GM23338 (cell line): ENCODE measurements at regions not wholly inside any gene's neighbourhood (a gene's known extent, or its start where the extent isn't known, plus 50 kb on each side); places are given as distances from the start of the nearest gene placed in this dataset.

Source experiments
- ATAC-seq: fragments of 200-7000 bp; cut with Tn5 transposase; 3 replicates; pipeline ENCODE4 v1.9.1; 2020
- DNase-seq: peaks from one replicate; pipeline ENCODE4 v3.0.0-alpha.2; 2015; ENCODE audit warnings: low spot score
- H2AFZ ChIP-seq: fragments of 200-600 bp; sonication (generic); 2 replicates; pipeline ENCODE4 v1.8.0; 2016; ENCODE audit warnings: antibody characterized with exemption, mild to moderate bottlenecking, moderate library complexity
- H3F3A ChIP-seq: fragments of 200-600 bp; sonication (generic); replicated peaks from 2 replicates; pipeline ENCODE4 v1.8.0; 2017; ENCODE audit warnings: antibody characterized with exemption, mixed run types, low read depth
- H3K27ac ChIP-seq: fragments of 200-600 bp; sonication (generic); 2 replicates; pipeline ENCODE4 v1.6.1; 2016; ENCODE audit warnings: low read depth
- H3K27me3 ChIP-seq: fragments of 200-600 bp; sonication (generic); 2 replicates; pipeline ENCODE4 v1.8.0; 2016; ENCODE audit warnings: mild to moderate bottlenecking, mixed run types, moderate library complexity; ENCODE audit not compliant: insufficient read depth
- H3K36me3 ChIP-seq: fragments of 200-600 bp; sonication (generic); 2 replicates; pipeline ENCODE4 v1.8.0; 2016; ENCODE audit warnings: mild to moderate bottlenecking; ENCODE audit not compliant: insufficient read depth
- H3K4me1 ChIP-seq: fragments of 200-600 bp; sonication (generic); 2 replicates; pipeline ENCODE4 v1.8.0; 2016; ENCODE audit warnings: mild to moderate bottlenecking, moderate library complexity; ENCODE audit not compliant: insufficient read depth
- H3K4me2 ChIP-seq: fragments of 200-600 bp; sonication (generic); 2 replicates; pipeline ENCODE4 v1.7.1; 2017; ENCODE audit warnings: mixed run types
- H3K4me3 ChIP-seq: fragments of 200-600 bp; sonication (generic); 2 replicates; pipeline ENCODE4 v1.6.1; 2016; ENCODE audit warnings: mixed run types
- H3K79me2 ChIP-seq: fragments of 200-600 bp; sonication (generic); replicated peaks from 2 replicates; pipeline ENCODE4 v1.8.0; 2017; ENCODE audit warnings: mild to moderate bottlenecking; ENCODE audit not compliant: insufficient read depth
- H3K9me2 ChIP-seq: fragments of 200-600 bp; sonication (generic); 2 replicates; pipeline ENCODE4 v1.8.0; 2017; ENCODE audit not compliant: insufficient read depth
- H4K20me1 ChIP-seq: fragments of 200-600 bp; sonication (generic); replicated peaks from 2 replicates; pipeline ENCODE4 v1.8.0; 2017; ENCODE audit warnings: mild to moderate bottlenecking; ENCODE audit not compliant: insufficient read depth
- H3K27ac Mint-ChIP-seq: 2 replicates; pipeline ENCODE4 v1.8.0; 2020; ENCODE audit warnings: inconsistent platforms, mild to moderate bottlenecking, moderate library complexity, mixed read lengths
- H3K27me3 Mint-ChIP-seq: 3 replicates; pipeline ENCODE4 v1.8.0; 2022; ENCODE audit warnings: low read depth, mild to moderate bottlenecking, moderate library complexity, mixed read lengths, inconsistent platforms; ENCODE audit not compliant: insufficient read depth, poor library complexity
- H3K36me3 Mint-ChIP-seq: 3 replicates; pipeline ENCODE4 v1.8.0; 2021; ENCODE audit warnings: low read depth, mild to moderate bottlenecking, inconsistent platforms, moderate library complexity, mixed read lengths
- H3K4me1 Mint-ChIP-seq: 3 replicates; pipeline ENCODE4 v1.8.0; 2020; ENCODE audit warnings: mild to moderate bottlenecking, inconsistent platforms, mixed read lengths
- H3K4me3 Mint-ChIP-seq: 3 replicates; pipeline ENCODE4 v1.8.0; 2021; ENCODE audit warnings: moderate library complexity, mild to moderate bottlenecking, inconsistent platforms, mixed read lengths
- H3K9me3 Mint-ChIP-seq: 3 replicates; pipeline ENCODE4 v1.8.0; 2020; ENCODE audit warnings: moderate library complexity, mild to moderate bottlenecking, inconsistent platforms, mixed read lengths
- CREB1 ChIP-seq: fragments of 250-450 bp; sonication (Bioruptor Pico); IDR thresholded peaks from 2 replicates; pipeline ENCODE4 v1.5.0; 2020; ENCODE audit warnings: low read depth, mild to moderate bottlenecking, moderate library complexity
- EZH2 ChIP-seq: fragments of 200-600 bp; sonication (generic); IDR thresholded peaks from one replicate; pipeline ENCODE4 v1.8.0; 2017; ENCODE audit warnings: antibody characterized with exemption, mild to moderate bottlenecking, low read depth; ENCODE audit not compliant: unreplicated experiment
- EZH2phosphoT487 ChIP-seq: fragments of 200-600 bp; sonication (generic); IDR thresholded peaks from one replicate; pipeline ENCODE4 v1.8.1; 2018; ENCODE audit warnings: antibody characterized with exemption; ENCODE audit not compliant: unreplicated experiment
- JUNB ChIP-seq: IDR thresholded peaks from one replicate; pipeline ENCODE4 v1.6.1; 2016; ENCODE audit warnings: antibody characterized with exemption; ENCODE audit not compliant: unreplicated experiment
- NANOG ChIP-seq: IDR thresholded peaks from 2 replicates; pipeline ENCODE4 v1.6.1; 2016; ENCODE audit warnings: antibody characterized with exemption, borderline replicate concordance
- POLR2AphosphoS5 ChIP-seq: IDR thresholded peaks from 2 replicates; pipeline ENCODE4 v1.6.1; 2016; ENCODE audit warnings: antibody characterized with exemption, low read depth
- STAT1 ChIP-seq: IDR thresholded peaks from one replicate; pipeline ENCODE4 v1.6.1; 2016; ENCODE audit warnings: antibody characterized with exemption; ENCODE audit not compliant: unreplicated experiment
- ZNF114 ChIP-seq: fragments of 250-450 bp; sonication (Bioruptor Pico); IDR thresholded peaks from 2 replicates; pipeline ENCODE4 v1.5.0; 2020; ENCODE audit warnings: mild to moderate bottlenecking, moderate library complexity
- ZNF331 ChIP-seq: fragments of 250-450 bp; sonication (Bioruptor Pico); IDR thresholded peaks from 2 replicates; pipeline ENCODE4 v1.5.0; 2020; ENCODE audit warnings: low read depth, mild to moderate bottlenecking, moderate library complexity
- TF ChIP-seq, protein P1 (sequence below): IDR thresholded peaks from 2 replicates; pipeline ENCODE4 v1.6.1; 2016; ENCODE audit warnings: antibody characterized with exemption
- TF ChIP-seq, protein P2 (sequence below): fragments of 250-450 bp; sonication (Bioruptor Pico); IDR thresholded peaks from 2 replicates; pipeline ENCODE4 v1.5.0; 2020; ENCODE audit warnings: mild to moderate bottlenecking, moderate library complexity
- TF ChIP-seq, protein P3 (sequence below), 2 experiments: fragments of 200-600 bp in 1 of 2; sonication (generic) in 1 of 2; conservative IDR thresholded peaks; 2 replicates each; pipeline versions ENCODE4 v1.5.1 to v1.6.1; 2016 to 2017; ENCODE audit warnings: antibody characterized with exemption in 2 of 2, low read depth in 2 of 2, mild to moderate bottlenecking in 2 of 2, moderate library complexity in 1 of 2
- TF ChIP-seq, protein P4 (sequence below): IDR thresholded peaks from one replicate; pipeline ENCODE4 v1.6.1; 2018; ENCODE audit warnings: antibody characterized with exemption; ENCODE audit not compliant: unreplicated experiment

DNA sequence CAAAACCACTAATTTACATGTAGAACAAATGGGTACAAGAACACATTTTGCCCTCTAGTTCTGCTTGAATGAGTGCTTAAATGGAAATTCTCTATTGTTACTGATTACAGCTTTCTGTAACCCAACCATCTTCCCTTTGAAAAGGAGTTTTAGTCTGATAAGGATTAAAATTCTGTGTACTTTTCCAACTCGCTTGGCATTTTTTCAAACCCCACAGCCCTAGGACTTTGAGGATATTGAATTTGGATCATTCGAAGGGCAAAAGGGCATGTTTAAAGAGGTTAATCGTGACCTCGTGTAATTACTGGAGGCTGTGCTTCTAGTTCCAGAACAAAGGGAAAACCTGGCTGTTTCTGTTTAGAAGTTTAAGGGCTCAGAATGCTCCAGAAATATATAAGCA, 432.3 kb downstream of the PID1 start:
- no peaks in the 10 kb centered on the region for H3K27me3 Mint-ChIP-seq
- no peaks in the 10 kb centered on the region for H3K36me3 Mint-ChIP-seq
- ATAC-seq, result no peak
- no peaks in the 10 kb centered on the region for H3K9me2 ChIP-seq
- H3K27me3 ChIP-seq, result no peaks in the 10 kb centered on the region
- H3K79me2 ChIP-seq, result no peaks in the 10 kb centered on the region
- peaks cover 5% of the 10 kb centered on the region; the same call in 1 of the 2 replicates for H3K4me1 ChIP-seq
- H4K20me1 ChIP-seq, result no peaks in the 10 kb centered on the region
- H3K36me3 ChIP-seq, result no peaks in the 10 kb centered on the region
- H3K27ac ChIP-seq, result no peak overlapping the region
- H2AFZ ChIP-seq, result no peak overlapping the region
- DNase-seq, result no peak
- no peak overlapping the region for H3K4me3 ChIP-seq
- no peak overlapping the region for H3K27ac Mint-ChIP-seq
- H3K4me2 ChIP-seq, result no peak overlapping the region
- H3F3A ChIP-seq, result no peaks in the 10 kb centered on the region
- H3K4me1 Mint-ChIP-seq, result peaks cover 2% of the 10 kb centered on the region; the same call in 1 of the 3 replicates
- no peaks in the 10 kb centered on the region for H3K9me3 Mint-ChIP-seq
- no peak overlapping the region for H3K4me3 Mint-ChIP-seq
- TF ChIP-seq, protein P1, sequence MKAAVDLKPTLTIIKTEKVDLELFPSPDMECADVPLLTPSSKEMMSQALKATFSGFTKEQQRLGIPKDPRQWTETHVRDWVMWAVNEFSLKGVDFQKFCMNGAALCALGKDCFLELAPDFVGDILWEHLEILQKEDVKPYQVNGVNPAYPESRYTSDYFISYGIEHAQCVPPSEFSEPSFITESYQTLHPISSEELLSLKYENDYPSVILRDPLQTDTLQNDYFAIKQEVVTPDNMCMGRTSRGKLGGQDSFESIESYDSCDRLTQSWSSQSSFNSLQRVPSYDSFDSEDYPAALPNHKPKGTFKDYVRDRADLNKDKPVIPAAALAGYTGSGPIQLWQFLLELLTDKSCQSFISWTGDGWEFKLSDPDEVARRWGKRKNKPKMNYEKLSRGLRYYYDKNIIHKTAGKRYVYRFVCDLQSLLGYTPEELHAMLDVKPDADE, result no peak
- no peak for TF ChIP-seq ZNF331
- TF ChIP-seq, protein P2, sequence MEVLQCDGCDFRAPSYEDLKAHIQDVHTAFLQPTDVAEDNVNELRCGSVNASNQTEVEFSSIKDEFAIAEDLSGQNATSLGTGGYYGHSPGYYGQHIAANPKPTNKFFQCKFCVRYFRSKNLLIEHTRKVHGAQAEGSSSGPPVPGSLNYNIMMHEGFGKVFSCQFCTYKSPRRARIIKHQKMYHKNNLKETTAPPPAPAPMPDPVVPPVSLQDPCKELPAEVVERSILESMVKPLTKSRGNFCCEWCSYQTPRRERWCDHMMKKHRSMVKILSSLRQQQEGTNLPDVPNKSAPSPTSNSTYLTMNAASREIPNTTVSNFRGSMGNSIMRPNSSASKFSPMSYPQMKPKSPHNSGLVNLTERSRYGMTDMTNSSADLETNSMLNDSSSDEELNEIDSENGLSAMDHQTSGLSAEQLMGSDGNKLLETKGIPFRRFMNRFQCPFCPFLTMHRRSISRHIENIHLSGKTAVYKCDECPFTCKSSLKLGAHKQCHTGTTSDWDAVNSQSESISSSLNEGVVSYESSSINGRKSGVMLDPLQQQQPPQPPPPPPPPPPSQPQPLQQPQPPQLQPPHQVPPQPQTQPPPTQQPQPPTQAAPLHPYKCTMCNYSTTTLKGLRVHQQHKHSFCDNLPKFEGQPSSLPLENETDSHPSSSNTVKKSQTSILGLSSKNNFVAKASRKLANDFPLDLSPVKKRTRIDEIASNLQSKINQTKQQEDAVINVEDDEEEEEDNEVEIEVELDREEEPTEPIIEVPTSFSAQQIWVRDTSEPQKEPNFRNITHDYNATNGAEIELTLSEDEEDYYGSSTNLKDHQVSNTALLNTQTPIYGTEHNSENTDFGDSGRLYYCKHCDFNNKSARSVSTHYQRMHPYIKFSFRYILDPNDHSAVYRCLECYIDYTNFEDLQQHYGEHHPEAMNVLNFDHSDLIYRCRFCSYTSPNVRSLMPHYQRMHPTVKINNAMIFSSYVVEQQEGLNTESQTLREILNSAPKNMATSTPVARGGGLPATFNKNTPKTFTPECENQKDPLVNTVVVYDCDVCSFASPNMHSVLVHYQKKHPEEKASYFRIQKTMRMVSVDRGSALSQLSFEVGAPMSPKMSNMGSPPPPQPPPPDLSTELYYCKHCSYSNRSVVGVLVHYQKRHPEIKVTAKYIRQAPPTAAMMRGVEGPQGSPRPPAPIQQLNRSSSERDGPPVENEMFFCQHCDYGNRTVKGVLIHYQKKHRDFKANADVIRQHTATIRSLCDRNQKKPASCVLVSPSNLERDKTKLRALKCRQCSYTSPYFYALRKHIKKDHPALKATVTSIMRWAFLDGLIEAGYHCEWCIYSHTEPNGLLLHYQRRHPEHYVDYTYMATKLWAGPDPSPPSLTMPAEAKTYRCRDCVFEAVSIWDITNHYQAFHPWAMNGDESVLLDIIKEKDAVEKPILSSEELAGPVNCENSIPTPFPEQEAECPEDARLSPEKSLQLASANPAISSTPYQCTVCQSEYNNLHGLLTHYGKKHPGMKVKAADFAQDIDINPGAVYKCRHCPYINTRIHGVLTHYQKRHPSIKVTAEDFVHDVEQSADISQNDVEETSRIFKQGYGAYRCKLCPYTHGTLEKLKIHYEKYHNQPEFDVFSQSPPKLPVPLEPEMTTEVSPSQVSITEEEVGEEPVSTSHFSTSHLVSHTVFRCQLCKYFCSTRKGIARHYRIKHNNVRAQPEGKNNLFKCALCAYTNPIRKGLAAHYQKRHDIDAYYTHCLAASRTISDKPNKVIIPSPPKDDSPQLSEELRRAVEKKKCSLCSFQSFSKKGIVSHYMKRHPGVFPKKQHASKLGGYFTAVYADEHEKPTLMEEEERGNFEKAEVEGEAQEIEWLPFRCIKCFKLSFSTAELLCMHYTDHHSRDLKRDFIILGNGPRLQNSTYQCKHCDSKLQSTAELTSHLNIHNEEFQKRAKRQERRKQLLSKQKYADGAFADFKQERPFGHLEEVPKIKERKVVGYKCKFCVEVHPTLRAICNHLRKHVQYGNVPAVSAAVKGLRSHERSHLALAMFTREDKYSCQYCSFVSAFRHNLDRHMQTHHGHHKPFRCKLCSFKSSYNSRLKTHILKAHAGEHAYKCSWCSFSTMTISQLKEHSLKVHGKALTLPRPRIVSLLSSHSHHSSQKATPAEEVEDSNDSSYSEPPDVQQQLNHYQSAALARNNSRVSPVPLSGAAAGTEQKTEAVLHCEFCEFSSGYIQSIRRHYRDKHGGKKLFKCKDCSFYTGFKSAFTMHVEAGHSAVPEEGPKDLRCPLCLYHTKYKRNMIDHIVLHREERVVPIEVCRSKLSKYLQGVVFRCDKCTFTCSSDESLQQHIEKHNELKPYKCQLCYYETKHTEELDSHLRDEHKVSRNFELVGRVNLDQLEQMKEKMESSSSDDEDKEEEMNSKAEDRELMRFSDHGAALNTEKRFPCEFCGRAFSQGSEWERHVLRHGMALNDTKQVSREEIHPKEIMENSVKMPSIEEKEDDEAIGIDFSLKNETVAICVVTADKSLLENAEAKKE (CRISPR knock-in tag), result no peak
- no peak for TF ChIP-seq JUNB
- TF ChIP-seq, protein P3, sequence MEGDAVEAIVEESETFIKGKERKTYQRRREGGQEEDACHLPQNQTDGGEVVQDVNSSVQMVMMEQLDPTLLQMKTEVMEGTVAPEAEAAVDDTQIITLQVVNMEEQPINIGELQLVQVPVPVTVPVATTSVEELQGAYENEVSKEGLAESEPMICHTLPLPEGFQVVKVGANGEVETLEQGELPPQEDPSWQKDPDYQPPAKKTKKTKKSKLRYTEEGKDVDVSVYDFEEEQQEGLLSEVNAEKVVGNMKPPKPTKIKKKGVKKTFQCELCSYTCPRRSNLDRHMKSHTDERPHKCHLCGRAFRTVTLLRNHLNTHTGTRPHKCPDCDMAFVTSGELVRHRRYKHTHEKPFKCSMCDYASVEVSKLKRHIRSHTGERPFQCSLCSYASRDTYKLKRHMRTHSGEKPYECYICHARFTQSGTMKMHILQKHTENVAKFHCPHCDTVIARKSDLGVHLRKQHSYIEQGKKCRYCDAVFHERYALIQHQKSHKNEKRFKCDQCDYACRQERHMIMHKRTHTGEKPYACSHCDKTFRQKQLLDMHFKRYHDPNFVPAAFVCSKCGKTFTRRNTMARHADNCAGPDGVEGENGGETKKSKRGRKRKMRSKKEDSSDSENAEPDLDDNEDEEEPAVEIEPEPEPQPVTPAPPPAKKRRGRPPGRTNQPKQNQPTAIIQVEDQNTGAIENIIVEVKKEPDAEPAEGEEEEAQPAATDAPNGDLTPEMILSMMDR (conservative IDR thresholded peaks at IDR 0.05; ENCODE audit: low read depth in 2 of 2), result no peak
- no peak for TF ChIP-seq POLR2AphosphoS5
- no peak for TF ChIP-seq ZNF114 (CRISPR knock-in tag)
- no peak for TF ChIP-seq EZH2
- TF ChIP-seq, protein P4, sequence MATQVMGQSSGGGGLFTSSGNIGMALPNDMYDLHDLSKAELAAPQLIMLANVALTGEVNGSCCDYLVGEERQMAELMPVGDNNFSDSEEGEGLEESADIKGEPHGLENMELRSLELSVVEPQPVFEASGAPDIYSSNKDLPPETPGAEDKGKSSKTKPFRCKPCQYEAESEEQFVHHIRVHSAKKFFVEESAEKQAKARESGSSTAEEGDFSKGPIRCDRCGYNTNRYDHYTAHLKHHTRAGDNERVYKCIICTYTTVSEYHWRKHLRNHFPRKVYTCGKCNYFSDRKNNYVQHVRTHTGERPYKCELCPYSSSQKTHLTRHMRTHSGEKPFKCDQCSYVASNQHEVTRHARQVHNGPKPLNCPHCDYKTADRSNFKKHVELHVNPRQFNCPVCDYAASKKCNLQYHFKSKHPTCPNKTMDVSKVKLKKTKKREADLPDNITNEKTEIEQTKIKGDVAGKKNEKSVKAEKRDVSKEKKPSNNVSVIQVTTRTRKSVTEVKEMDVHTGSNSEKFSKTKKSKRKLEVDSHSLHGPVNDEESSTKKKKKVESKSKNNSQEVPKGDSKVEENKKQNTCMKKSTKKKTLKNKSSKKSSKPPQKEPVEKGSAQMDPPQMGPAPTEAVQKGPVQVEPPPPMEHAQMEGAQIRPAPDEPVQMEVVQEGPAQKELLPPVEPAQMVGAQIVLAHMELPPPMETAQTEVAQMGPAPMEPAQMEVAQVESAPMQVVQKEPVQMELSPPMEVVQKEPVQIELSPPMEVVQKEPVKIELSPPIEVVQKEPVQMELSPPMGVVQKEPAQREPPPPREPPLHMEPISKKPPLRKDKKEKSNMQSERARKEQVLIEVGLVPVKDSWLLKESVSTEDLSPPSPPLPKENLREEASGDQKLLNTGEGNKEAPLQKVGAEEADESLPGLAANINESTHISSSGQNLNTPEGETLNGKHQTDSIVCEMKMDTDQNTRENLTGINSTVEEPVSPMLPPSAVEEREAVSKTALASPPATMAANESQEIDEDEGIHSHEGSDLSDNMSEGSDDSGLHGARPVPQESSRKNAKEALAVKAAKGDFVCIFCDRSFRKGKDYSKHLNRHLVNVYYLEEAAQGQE, result no peak
- TF ChIP-seq CREB1 (CRISPR knock-in tag), result no peak
- TF ChIP-seq NANOG, result no peak
- TF ChIP-seq STAT1, result no peak
- TF ChIP-seq EZH2phosphoT487, result no peak
